SK-N-SH (cell line): ENCODE measurements at regions not wholly inside any gene's neighbourhood (a gene's known extent, or its start where the extent isn't known, plus 50 kb on each side); places are given as distances from the start of the nearest gene placed in this dataset.

ENCODE experiments used
- EP300 ChIP-seq, 2 experiments: IDR thresholded peaks; 2 replicates each; pipeline versions ENCODE4 v1.4.0 to v1.6.1; 2012; ENCODE audit warnings: borderline replicate concordance in 1 of 2, low read depth in 1 of 2, low read length in 1 of 2
- POLR2AphosphoS5 ChIP-seq: IDR thresholded peaks from 2 replicates; pipeline ENCODE4 v1.6.1; 2012; ENCODE audit warnings: low read depth, low read length
- RXRA ChIP-seq: IDR thresholded peaks from 2 replicates; pipeline ENCODE4 v1.4.0; 2012; ENCODE audit warnings: low read depth, mild to moderate bottlenecking, borderline replicate concordance
- TF ChIP-seq, protein P1 (sequence below): fragments of 200-600 bp; sonication (generic); IDR thresholded peaks from 2 replicates; pipeline ENCODE4 v1.6.1; 2017; ENCODE audit warnings: antibody characterized with exemption, mild to moderate bottlenecking, moderate library complexity
- TF ChIP-seq, protein P2 (sequence below): fragments of 150-350 bp; IDR thresholded peaks from 2 replicates; pipeline ENCODE4 v1.6.1; 2017; ENCODE audit warnings: antibody characterized with exemption, low read length, low read depth, borderline replicate concordance
- TF ChIP-seq, protein P3 (sequence below): IDR thresholded peaks from 2 replicates; pipeline ENCODE4 v1.6.1; 2012; ENCODE audit warnings: mild to moderate bottlenecking, low read depth, low read length, moderate library complexity

DNA sequence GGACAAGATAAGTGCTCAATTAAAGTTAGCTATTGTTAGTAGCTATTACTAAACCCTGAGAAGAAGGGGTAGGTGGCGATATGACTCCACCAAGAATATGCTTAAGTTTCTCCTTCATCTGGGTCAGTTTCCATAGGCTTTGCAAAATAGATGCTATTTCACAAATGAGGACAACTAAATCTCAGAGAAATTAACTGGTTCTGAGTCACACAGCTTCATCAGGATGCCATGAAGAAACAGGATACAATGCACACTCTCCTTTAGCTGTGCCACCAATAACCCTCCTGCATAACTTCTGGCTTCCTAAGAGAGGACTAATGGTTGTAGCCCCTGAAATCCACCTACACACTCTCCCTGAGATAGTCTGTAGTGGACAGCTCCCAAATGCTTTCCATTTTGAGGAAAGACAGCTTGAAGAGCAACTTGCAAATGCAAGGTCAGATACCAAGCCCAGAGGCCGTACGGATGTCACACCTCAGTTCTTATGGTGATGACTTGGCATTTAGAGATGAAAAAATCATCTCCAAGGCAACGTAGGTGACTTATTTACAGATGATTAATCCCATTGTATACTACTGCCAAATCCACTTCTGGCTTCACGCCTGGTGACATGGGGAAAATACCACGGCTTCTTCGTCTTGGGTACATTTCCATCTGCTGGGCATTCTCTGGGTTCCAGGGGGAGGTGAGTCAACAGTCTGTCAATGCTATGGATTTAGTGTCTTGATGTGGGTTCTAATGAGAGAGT lies 251.4 kb upstream of the IL12B start:
- TF ChIP-seq, protein P1, sequence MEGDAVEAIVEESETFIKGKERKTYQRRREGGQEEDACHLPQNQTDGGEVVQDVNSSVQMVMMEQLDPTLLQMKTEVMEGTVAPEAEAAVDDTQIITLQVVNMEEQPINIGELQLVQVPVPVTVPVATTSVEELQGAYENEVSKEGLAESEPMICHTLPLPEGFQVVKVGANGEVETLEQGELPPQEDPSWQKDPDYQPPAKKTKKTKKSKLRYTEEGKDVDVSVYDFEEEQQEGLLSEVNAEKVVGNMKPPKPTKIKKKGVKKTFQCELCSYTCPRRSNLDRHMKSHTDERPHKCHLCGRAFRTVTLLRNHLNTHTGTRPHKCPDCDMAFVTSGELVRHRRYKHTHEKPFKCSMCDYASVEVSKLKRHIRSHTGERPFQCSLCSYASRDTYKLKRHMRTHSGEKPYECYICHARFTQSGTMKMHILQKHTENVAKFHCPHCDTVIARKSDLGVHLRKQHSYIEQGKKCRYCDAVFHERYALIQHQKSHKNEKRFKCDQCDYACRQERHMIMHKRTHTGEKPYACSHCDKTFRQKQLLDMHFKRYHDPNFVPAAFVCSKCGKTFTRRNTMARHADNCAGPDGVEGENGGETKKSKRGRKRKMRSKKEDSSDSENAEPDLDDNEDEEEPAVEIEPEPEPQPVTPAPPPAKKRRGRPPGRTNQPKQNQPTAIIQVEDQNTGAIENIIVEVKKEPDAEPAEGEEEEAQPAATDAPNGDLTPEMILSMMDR, result peak; percentile 45
- TF ChIP-seq, protein P2, sequence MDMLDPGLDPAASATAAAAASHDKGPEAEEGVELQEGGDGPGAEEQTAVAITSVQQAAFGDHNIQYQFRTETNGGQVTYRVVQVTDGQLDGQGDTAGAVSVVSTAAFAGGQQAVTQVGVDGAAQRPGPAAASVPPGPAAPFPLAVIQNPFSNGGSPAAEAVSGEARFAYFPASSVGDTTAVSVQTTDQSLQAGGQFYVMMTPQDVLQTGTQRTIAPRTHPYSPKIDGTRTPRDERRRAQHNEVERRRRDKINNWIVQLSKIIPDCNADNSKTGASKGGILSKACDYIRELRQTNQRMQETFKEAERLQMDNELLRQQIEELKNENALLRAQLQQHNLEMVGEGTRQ, result no peak
- TF ChIP-seq, protein P3, sequence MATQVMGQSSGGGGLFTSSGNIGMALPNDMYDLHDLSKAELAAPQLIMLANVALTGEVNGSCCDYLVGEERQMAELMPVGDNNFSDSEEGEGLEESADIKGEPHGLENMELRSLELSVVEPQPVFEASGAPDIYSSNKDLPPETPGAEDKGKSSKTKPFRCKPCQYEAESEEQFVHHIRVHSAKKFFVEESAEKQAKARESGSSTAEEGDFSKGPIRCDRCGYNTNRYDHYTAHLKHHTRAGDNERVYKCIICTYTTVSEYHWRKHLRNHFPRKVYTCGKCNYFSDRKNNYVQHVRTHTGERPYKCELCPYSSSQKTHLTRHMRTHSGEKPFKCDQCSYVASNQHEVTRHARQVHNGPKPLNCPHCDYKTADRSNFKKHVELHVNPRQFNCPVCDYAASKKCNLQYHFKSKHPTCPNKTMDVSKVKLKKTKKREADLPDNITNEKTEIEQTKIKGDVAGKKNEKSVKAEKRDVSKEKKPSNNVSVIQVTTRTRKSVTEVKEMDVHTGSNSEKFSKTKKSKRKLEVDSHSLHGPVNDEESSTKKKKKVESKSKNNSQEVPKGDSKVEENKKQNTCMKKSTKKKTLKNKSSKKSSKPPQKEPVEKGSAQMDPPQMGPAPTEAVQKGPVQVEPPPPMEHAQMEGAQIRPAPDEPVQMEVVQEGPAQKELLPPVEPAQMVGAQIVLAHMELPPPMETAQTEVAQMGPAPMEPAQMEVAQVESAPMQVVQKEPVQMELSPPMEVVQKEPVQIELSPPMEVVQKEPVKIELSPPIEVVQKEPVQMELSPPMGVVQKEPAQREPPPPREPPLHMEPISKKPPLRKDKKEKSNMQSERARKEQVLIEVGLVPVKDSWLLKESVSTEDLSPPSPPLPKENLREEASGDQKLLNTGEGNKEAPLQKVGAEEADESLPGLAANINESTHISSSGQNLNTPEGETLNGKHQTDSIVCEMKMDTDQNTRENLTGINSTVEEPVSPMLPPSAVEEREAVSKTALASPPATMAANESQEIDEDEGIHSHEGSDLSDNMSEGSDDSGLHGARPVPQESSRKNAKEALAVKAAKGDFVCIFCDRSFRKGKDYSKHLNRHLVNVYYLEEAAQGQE, result peak; percentile 89
- peak in 1 of 2 experiments; percentile 82; a peak in 2 of 4 replicates for TF ChIP-seq EP300 (IDR thresholded peaks at IDR 0.05; ENCODE audit: borderline replicate concordance in 1 of 2, low read depth in 1 of 2, low read length in 1 of 2)
- peak; percentile 58; the same call in 1 of the 2 replicates for TF ChIP-seq RXRA
- TF ChIP-seq POLR2AphosphoS5, result peak; percentile 29; the same call in 1 of the 2 replicates
